Gastroesophageal sphincter (tissue), 3 donors: ENCODE measurements at regions not wholly inside any gene's neighbourhood (a gene's known extent, or its start where the extent isn't known, plus 50 kb on each side); places are given as distances from the start of the nearest gene placed in this dataset.

Experiments used
- EP300 ChIP-seq: sonication (generic); formaldehyde crosslinking; IDR thresholded peaks from one replicate; pipeline ENCODE4 v1.6.1; 2017; ENCODE audit warnings: antibody characterized with exemption, mild to moderate bottlenecking
- POLR2A ChIP-seq, 2 donors: fragments of 450-650 bp; IDR thresholded peaks; one replicate each; pipeline ENCODE4 v1.6.1; 2017; ENCODE audit warnings: antibody characterized with exemption in 2 of 2, mild to moderate bottlenecking in 2 of 2, moderate library complexity in 1 of 2
- TF ChIP-seq, protein P1 (sequence below), 4 experiments: fragments of 200-600 bp in 2 of 4; fragments of 450-650 bp in 2 of 4; sonication (generic) in 1 of 4; IDR thresholded peaks; one replicate each; pipeline ENCODE4 v1.5.1; 2017 to 2019; ENCODE audit warnings: antibody characterized with exemption in 4 of 4, mild to moderate bottlenecking in 2 of 4, moderate library complexity in 2 of 4

DNA sequence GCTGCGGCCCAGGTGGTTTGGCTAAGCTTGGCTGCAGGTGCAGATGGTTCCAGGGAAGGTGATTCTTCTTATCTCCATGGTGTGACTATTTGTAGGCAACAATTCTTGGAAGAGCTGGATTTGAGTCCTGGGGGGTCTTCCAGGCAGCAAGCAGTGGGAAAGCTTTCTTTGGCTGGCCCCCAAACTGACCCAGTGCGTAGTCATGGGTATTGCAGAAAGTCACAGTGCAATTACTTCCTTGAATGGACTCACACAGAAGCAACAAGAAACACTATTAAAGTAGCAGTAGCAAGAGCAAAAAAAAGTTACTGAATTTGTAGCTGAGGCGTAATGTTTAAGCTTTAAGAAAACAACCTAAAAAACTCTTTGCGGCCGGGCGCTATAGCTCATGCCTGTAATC lies 293.6 kb upstream of the ATP5MC3 start:
- TF ChIP-seq POLR2A (IDR thresholded peaks at IDR 0.05) (no peak), EP300 (no peak)
- TF ChIP-seq, protein P1, sequence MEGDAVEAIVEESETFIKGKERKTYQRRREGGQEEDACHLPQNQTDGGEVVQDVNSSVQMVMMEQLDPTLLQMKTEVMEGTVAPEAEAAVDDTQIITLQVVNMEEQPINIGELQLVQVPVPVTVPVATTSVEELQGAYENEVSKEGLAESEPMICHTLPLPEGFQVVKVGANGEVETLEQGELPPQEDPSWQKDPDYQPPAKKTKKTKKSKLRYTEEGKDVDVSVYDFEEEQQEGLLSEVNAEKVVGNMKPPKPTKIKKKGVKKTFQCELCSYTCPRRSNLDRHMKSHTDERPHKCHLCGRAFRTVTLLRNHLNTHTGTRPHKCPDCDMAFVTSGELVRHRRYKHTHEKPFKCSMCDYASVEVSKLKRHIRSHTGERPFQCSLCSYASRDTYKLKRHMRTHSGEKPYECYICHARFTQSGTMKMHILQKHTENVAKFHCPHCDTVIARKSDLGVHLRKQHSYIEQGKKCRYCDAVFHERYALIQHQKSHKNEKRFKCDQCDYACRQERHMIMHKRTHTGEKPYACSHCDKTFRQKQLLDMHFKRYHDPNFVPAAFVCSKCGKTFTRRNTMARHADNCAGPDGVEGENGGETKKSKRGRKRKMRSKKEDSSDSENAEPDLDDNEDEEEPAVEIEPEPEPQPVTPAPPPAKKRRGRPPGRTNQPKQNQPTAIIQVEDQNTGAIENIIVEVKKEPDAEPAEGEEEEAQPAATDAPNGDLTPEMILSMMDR (IDR thresholded peaks at IDR 0.05) = no peak
